ENCODE measurements at regions not wholly inside any gene's neighbourhood (a gene's known extent, or its start where the extent isn't known, plus 50 kb on each side); places are given as distances from the start of the nearest gene placed in this dataset.

GRCh38 chr11:115999437-115999836 is 495.2 kb upstream of the CADM1 start:
- TF ChIP-seq POLR2A (IDR thresholded peaks at IDR 0.05) (no peak), CTCF (IDR thresholded peaks at IDR 0.05) (no peak)
